Lower leg skin (tissue), 3 donors: ENCODE measurements at regions not wholly inside any gene's neighbourhood (a gene's known extent, or its start where the extent isn't known, plus 50 kb on each side); places are given as distances from the start of the nearest gene placed in this dataset.

Experiments
- POLR2A ChIP-seq, 2 donors: fragments of 450-650 bp; IDR thresholded peaks; one replicate each; pipeline ENCODE4 v1.6.1; 2016 to 2017; ENCODE audit warnings: antibody characterized with exemption in 2 of 2, mild to moderate bottlenecking in 1 of 2, moderate library complexity in 1 of 2
- TF ChIP-seq, protein P1 (sequence below), 3 donors: fragments of 450-650 bp; IDR thresholded peaks; one replicate each; pipeline ENCODE4 v1.5.1; 2016; ENCODE audit warnings: antibody characterized with exemption in 3 of 3, mild to moderate bottlenecking in 3 of 3, moderate library complexity in 2 of 3

DNA sequence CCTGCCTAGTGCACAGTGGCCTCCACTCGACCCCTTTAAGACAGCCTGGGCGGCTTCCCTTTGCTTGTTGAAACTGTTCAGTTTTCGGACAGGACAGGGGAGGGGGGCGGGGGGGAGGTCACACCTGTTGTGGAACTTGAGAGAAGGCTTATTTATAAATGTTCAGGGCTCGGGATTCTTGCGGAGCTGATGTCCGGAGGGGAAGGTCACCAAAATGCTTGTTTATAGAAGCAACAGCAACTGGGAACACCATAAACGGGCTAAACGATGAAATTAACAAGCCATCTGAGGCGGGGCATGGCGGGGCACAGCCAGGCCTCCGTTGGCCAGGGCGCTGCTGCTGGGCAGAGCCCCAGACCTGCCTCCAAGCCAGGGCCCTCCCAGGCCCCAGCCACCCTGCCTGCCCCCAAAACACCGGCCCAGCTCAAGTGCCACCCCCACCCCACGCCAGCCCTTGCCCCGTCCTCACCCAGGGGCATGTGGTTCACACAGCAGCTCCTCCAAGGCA is 59.8 kb upstream of the CASZ1 start:
- TF ChIP-seq, protein P1, sequence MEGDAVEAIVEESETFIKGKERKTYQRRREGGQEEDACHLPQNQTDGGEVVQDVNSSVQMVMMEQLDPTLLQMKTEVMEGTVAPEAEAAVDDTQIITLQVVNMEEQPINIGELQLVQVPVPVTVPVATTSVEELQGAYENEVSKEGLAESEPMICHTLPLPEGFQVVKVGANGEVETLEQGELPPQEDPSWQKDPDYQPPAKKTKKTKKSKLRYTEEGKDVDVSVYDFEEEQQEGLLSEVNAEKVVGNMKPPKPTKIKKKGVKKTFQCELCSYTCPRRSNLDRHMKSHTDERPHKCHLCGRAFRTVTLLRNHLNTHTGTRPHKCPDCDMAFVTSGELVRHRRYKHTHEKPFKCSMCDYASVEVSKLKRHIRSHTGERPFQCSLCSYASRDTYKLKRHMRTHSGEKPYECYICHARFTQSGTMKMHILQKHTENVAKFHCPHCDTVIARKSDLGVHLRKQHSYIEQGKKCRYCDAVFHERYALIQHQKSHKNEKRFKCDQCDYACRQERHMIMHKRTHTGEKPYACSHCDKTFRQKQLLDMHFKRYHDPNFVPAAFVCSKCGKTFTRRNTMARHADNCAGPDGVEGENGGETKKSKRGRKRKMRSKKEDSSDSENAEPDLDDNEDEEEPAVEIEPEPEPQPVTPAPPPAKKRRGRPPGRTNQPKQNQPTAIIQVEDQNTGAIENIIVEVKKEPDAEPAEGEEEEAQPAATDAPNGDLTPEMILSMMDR (IDR thresholded peaks at IDR 0.05) = no peak
- no peak for TF ChIP-seq POLR2A (IDR thresholded peaks at IDR 0.05)
